Brain microvascular endothelial cell (primary cell): ENCODE measurements at regions not wholly inside any gene's neighbourhood (a gene's known extent, or its start where the extent isn't known, plus 50 kb on each side); places are given as distances from the start of the nearest gene placed in this dataset.

Source experiments
- DNase-seq: peaks from one replicate; pipeline ENCODE4 v3.0.0-alpha.2; 2020
- H3K27ac ChIP-seq: fragments of 250-450 bp; sonication (Bioruptor Pico); 2 replicates; pipeline ENCODE4 v1.5.1; 2020; ENCODE audit warnings: mild to moderate bottlenecking, moderate library complexity
- H3K27me3 ChIP-seq: fragments of 250-450 bp; sonication (Bioruptor Pico); replicated peaks from 2 replicates; pipeline ENCODE4 v1.5.1; 2020; ENCODE audit warnings: mild to moderate bottlenecking
- H3K36me3 ChIP-seq: fragments of 250-450 bp; sonication (Bioruptor Pico); replicated peaks from 2 replicates; pipeline ENCODE4 v1.5.1; 2020; ENCODE audit warnings: mild to moderate bottlenecking
- H3K4me3 ChIP-seq: 2 replicates; pipeline ENCODE4 v1.5.1; 2011; ENCODE audit warnings: low read depth, mild to moderate bottlenecking, control low read depth, low read length, moderate library complexity
- CTCF ChIP-seq: IDR thresholded peaks from 2 replicates; pipeline ENCODE4 v1.5.1; 2011; ENCODE audit warnings: low read depth, mild to moderate bottlenecking, moderate library complexity, low read length, control low read depth, inconsistent platforms; ENCODE audit errors: missing control alignments
- in situ Hi-C: cut with HindIII; loops from 2 replicates; pipeline ENCODE4 v1.10.0; 2017; ENCODE audit warnings: low sequenced_read_pairs, low pct_ligation_motif_present

- in situ Hi-C loops: no loop called here
- Histone ChIP-seq H3K27me3 (no peaks in the 10 kb centered on the region), H3K4me3 (no peak overlapping the region), H3K27ac (no peak overlapping the region), H3K36me3 (no peaks in the 10 kb centered on the region)
- no peak for DNase-seq
- TF ChIP-seq CTCF: no peak
Measured at GRCh38 chr17:73987395-73987794, 216.1 kb upstream of the RPL38 start.

GRCh38 chr17:73987845-73988509, 215.5 kb upstream of the RPL38 start:
- no peak for DNase-seq
- no peak overlapping the region for H3K4me3 ChIP-seq
- in situ Hi-C loops: no loop called here
- H3K27me3 ChIP-seq: no peaks in the 10 kb centered on the region
- H3K27ac ChIP-seq: no peak overlapping the region
- no peak for TF ChIP-seq CTCF
- H3K36me3 ChIP-seq: no peaks in the 10 kb centered on the region

GRCh38 chr17:73989671-73990070, 213.8 kb upstream of the RPL38 start:
- Histone ChIP-seq H3K27me3 (no peaks in the 10 kb centered on the region), H3K27ac (no peak overlapping the region), H3K36me3 (no peaks in the 10 kb centered on the region), H3K4me3 (no peak overlapping the region)
- no peak for TF ChIP-seq CTCF
- DNase-seq: no peak
- in situ Hi-C loops: no loop called here

GRCh38 chr17:73990290-73990689, 213.2 kb upstream of the RPL38 start:
- H3K27ac ChIP-seq: no peak overlapping the region
- TF ChIP-seq CTCF: no peak
- no peak for DNase-seq
- in situ Hi-C loops: no loop called here
- no peak overlapping the region for H3K4me3 ChIP-seq
- H3K36me3 ChIP-seq: no peaks in the 10 kb centered on the region
- no peaks in the 10 kb centered on the region for H3K27me3 ChIP-seq

- no peak overlapping the region for H3K27ac ChIP-seq
- DNase-seq: no peak
- TF ChIP-seq CTCF: no peak
- no peak overlapping the region for H3K4me3 ChIP-seq
- H3K36me3 ChIP-seq: no peaks in the 10 kb centered on the region
- H3K27me3 ChIP-seq: no peaks in the 10 kb centered on the region
- in situ Hi-C loops: no loop called here
Measured at GRCh38 chr17:73991260-73991659, 212.2 kb upstream of the RPL38 start.

GRCh38 chr17:73994946-73995345, 208.5 kb upstream of the RPL38 start:
- no peak overlapping the region for H3K27ac ChIP-seq
- H3K36me3 ChIP-seq: no peaks in the 10 kb centered on the region
- in situ Hi-C loops: no loop called here
- no peak for TF ChIP-seq CTCF
- no peak overlapping the region for H3K4me3 ChIP-seq
- H3K27me3 ChIP-seq: no peaks in the 10 kb centered on the region
- no peak for DNase-seq
